GM18861 (cell line): ENCODE measurements at regions not wholly inside any gene's neighbourhood (a gene's known extent, or its start where the extent isn't known, plus 50 kb on each side); places are given as distances from the start of the nearest gene placed in this dataset.
"Not testable (repeated sequence)": the region's sequence is repeated elsewhere in the genome, so short reads cannot be mapped to it uniquely, and the experiment has no call there.

Experiments
- ATAC-seq: cut with Tn5 transposase; IDR thresholded peaks from one replicate; pipeline ENCODE4 v1.9.1; 2021; ENCODE audit not compliant: unreplicated experiment

DNA sequence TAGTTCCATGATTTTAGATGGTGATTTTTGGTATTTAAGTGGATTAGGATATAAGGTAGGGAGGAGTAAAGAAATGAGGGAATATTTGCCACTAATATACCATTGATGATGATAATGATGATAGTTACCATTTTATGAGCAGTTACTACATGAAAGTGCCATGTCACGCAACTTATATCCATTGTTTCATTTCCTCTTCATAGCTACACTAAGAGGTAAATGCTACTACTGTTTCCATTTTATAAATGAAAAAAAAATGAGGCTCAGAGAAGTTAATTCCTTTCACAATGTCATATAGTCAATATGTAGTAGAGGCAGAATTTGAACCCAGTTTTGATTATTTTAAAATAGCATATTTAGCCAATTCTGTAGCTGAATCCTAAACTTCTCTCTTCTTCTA lies 112.2 kb upstream of the ADRA1B start:
- no peak for ATAC-seq

DNA sequence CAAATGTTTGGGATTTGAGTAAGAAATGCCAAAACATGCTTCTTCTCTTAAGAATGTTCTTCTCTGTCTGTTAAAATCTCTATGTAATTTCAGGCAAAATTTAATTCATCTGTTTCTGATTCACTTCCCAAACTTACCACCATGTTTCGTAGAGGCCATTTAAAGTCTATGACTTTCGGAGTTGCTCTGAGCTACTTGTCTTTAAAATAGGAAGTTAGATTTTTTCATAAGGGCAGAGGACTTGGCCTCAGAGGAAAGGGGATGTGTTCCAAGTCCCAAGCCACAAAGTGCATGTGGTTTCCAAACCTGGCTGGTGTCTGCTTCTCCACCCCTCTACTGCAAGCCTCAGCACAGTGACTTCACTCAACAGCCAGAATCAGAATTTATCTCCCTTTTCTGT lies 111.3 kb upstream of the ADRA1B start:
- no peak for ATAC-seq

GRCh38 chr5:159807135-159807534 lies 109.1 kb upstream of the ADRA1B start:
- ATAC-seq, result not testable (repeated sequence)

GRCh38 chr5:159807586-159807985 lies 108.7 kb upstream of the ADRA1B start:
- ATAC-seq, result no peak

GRCh38 chr5:159811712-159812111 lies 104.6 kb upstream of the ADRA1B start:
- no peak for ATAC-seq

DNA sequence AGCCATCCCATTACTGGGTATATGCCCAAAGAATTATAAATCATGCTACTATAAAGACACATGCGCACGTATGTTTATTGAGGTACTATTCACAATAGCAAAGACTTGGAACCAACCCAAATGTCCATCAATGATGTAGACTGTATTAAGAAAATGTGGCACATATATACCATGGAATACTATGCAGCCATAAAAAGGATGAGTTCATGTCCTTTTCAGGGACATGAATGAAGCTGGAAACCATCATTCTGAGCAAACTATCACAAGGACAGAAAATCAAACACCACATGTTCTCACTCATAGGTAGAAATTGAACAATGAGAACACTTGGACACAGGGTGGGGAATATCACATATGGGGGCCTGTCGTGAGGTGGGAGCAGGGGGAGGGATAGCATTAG lies 103.5 kb upstream of the ADRA1B start:
- ATAC-seq, result not testable (repeated sequence)

GRCh38 chr5:159814222-159814621 lies 102.1 kb upstream of the ADRA1B start:
- no peak for ATAC-seq

GRCh38 chr5:159814805-159815585 lies 101.3 kb upstream of the ADRA1B start:
- no peak for ATAC-seq

GRCh38 chr5:159817262-159818029 lies 98.8 kb upstream of the ADRA1B start:
- no peak for ATAC-seq

- no peak for ATAC-seq
Measured at GRCh38 chr5:159819591-159820411, 96.5 kb upstream of the ADRA1B start.

DNA sequence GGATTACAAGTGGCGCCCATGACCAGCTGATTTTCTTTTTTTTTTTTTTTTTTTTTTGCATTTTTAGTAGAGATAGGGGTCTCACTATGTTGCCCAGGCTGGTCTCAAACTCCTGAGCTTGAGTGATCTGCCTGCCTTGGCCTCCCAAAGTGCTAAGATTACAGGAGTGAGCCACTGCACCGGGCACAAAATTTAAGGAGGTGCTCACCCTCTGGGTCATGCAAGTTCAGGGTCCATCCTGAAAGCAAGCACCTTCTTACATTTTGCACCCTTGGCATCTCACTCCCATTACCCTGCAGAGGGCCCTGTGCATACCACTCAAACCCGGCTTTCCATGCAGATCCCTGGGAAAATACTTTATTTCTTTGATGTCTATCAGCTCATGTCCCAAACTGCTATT lies 95.6 kb upstream of the ADRA1B start:
- ATAC-seq, result no peak

- ATAC-seq, result no peak
Measured at GRCh38 chr5:159821461-159821940, 94.8 kb upstream of the ADRA1B start.

- ATAC-seq, result no peak
Measured at GRCh38 chr5:159824188-159825161, 91.8 kb upstream of the ADRA1B start.

DNA sequence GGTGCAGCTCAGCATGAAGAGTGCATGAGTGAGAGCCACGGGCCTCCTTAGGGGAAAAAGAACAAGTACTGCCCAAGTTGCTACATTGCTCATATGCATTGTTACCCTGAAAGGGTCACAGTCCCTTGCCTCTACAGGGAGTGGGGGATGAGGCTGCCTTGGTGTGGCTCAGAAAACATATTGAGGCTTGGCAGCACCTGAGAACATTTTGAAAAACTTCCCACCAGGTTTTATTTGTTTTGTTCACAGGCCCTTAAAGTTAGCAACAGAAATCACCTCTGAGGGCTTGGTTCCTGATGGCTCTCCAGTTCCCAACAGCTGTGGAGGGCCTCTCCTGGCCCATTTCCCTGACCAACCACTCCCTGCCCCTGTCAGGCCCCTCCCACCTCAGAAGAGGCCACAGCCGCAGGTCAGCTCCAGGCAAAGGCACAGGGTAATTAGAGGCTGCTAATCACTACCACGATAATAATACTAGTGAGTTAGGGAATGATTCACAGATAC lies 90.7 kb upstream of the ADRA1B start:
- ATAC-seq, result no peak

- peak; percentile 96 for ATAC-seq
Measured at GRCh38 chr5:159826351-159827214, 89.7 kb upstream of the ADRA1B start.

- no peak for ATAC-seq
Measured at GRCh38 chr5:159827861-159828260, 88.4 kb upstream of the ADRA1B start.

GRCh38 chr5:159832073-159832472 lies 84.2 kb upstream of the ADRA1B start:
- ATAC-seq, result no peak

DNA sequence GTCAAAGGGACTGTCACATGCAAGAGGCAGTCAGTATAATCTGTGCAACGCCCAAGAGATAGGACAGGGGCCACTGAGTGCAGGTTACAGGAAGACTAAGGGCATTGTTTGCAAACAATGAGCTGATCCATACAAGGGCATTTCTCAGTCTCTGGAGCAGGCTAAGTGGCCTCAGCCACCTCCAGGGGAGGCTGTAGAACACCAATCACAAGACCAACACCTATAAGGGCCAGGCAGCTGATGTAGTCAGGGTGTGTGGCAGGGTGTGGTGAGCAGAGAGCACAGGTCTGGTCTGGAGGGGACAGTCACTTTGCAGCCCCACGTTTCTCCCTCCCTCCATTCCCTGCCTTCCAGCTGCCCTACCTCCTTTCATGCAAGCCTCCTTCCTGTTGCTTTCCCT lies 83.2 kb upstream of the ADRA1B start:
- no peak for ATAC-seq

GRCh38 chr5:159833846-159834245 lies 82.4 kb upstream of the ADRA1B start:
- no peak for ATAC-seq
